ENCODE measurements at regions not wholly inside any gene's neighbourhood (a gene's known extent, or its start where the extent isn't known, plus 50 kb on each side); places are given as distances from the start of the nearest gene placed in this dataset.
"Not testable (repeated sequence)": the region's sequence is repeated elsewhere in the genome, so short reads cannot be mapped to it uniquely, and the experiment has no call there.

DNA sequence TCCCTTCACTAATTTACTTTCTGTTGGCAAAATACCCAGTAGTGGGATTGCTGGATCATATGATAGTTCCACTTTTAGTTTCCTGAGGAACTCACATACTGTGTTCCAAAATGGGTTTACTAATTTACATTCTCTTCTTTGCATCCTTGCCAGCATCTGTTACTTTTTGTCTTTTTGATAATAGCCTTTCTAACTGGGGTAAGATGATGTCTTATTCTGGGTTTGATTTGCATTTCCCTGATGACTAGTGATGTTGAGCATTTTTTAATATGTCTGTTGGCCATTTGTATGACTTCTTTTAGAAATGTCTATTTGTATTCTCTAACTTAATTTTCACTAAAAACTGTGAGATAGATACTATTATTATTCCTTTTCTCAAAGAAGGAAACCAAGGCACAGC is 411.7 kb downstream of the SOCS6 start:
- DNase-seq (ENCODE audit: low spot score) = no peak
- TF ChIP-seq, protein P1, sequence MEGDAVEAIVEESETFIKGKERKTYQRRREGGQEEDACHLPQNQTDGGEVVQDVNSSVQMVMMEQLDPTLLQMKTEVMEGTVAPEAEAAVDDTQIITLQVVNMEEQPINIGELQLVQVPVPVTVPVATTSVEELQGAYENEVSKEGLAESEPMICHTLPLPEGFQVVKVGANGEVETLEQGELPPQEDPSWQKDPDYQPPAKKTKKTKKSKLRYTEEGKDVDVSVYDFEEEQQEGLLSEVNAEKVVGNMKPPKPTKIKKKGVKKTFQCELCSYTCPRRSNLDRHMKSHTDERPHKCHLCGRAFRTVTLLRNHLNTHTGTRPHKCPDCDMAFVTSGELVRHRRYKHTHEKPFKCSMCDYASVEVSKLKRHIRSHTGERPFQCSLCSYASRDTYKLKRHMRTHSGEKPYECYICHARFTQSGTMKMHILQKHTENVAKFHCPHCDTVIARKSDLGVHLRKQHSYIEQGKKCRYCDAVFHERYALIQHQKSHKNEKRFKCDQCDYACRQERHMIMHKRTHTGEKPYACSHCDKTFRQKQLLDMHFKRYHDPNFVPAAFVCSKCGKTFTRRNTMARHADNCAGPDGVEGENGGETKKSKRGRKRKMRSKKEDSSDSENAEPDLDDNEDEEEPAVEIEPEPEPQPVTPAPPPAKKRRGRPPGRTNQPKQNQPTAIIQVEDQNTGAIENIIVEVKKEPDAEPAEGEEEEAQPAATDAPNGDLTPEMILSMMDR (conservative IDR thresholded peaks at IDR 0.05; ENCODE audit: low read depth) = no peak
- CTCF ChIA-PET = no interaction called here
- no peak overlapping the region for H3K27ac ChIP-seq
- POLR2A ChIA-PET (ENCODE audit: low non-redundant PET) = no interaction called here

DNA sequence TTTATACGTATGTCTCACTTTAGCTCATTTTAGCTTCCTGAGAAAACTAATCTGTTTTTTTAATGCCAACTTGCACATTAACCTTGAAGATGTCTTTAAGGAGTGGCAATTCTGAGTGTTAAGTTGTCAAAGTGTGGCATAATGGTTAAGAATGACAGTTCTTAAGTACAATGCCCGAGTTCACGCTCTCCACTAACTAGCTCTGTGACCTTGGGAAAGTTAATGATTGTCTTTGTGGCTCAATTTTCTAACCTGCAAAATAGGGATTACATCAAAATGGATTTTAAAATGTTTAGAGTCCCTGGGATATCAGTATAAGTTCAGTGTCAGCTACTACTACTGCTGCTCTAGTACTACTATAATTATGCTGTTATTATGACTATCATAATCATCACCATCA is 409.7 kb downstream of the SOCS6 start:
- ChIA-PET POLR2A (ENCODE audit: low non-redundant PET) (no interaction called here), CTCF (no interaction called here)
- TF ChIP-seq, protein P1 (conservative IDR thresholded peaks at IDR 0.05; ENCODE audit: low read depth) = no peak
- DNase-seq (ENCODE audit: low spot score) = no peak
- no peak overlapping the region for H3K27ac ChIP-seq

DNA sequence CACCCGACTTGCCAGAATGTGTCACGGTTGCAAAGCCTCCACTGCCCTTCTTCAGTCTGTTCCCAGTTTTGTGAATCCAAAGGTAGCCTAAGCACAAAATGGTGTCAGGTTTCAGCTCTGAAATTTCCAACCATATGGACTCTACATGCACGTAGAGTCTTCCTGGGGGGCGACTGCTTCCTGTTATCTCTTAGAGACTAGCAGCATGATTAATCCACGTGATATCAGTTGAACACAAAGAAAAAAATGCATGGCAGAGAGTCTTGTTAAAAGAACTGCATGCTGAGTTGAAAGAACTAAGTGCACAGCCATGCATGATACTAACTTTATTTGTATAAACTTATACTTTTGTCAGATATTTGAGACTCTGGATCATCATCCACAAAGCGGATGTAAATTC is 404.4 kb downstream of the SOCS6 start:
- CTCF ChIA-PET = no interaction called here
- POLR2A ChIA-PET (ENCODE audit: low non-redundant PET) = no interaction called here
- H3K27ac ChIP-seq = no peak overlapping the region
- TF ChIP-seq, protein P1 (conservative IDR thresholded peaks at IDR 0.05; ENCODE audit: low read depth) = no peak
- DNase-seq (ENCODE audit: low spot score) = no peak

DNA sequence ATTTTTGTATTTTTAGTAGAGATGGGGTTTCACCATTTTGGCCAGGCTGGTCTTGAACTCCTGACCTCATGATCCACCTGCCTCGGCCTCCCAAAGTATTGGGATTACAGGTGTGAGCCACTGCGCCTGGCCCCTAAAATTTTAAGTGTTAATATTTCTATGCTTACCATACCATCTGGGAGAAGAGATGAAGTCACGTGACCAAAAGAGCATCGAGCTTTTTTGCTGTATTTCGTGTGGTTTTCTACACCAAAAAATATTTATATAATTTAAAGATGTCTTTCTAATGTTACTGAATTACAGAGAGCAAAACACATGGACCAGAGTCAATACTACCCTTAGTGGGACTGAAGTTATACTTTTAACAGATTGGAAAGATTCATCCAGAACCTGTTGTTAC is 400.9 kb downstream of the SOCS6 start:
- DNase-seq (ENCODE audit: low spot score); CTCF ChIA-PET; POLR2A ChIA-PET (ENCODE audit: low non-redundant PET); H3K27ac ChIP-seq: not testable (repeated sequence)

DNA sequence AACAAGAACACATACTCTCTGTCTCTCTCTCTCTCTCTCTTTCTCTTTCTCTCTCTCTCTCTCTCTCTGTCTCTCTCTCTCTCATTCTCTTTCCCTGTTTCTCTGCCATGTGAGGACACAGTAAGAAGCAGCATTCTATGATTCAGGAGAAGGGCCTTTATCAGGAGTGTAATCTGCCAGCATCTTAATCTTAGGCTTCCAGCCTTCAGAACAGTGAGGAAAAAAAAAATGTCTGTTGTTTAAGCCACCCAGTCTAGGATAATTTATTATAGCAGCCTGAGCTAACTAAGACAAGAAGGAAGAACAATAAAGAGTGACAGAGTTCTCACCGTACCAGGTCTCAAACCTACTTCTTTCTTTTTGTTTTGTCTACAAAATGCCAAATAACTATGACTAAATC is 399.4 kb downstream of the SOCS6 start:
- TF ChIP-seq, protein P1 (conservative IDR thresholded peaks at IDR 0.05; ENCODE audit: low read depth) = no peak
- CTCF ChIA-PET = no interaction called here
- H3K27ac ChIP-seq = no peak overlapping the region
- POLR2A ChIA-PET (ENCODE audit: low non-redundant PET) = no interaction called here
- no peak for DNase-seq (ENCODE audit: low spot score)

DNA sequence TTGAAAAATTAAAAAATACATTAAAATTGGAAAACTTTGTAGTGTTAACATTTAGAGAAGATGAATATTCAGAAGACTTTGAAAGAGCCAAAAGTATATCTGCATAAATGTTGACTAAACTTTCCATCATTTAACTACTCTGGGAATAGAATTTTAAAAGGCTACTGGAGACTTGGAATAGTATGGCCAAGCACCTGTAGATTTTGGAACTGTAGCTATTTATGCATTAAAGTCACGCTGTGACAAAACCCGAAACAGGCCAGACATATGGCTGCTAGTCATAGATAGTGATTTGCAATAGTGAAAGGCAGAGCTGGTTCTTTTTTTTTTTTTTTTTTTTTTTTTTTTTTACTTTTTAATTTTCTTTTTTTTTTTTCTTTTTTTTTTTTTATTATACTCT is 396.0 kb downstream of the SOCS6 start:
- CTCF ChIA-PET = no interaction called here
- H3K27ac ChIP-seq = no peak overlapping the region
- no peak for DNase-seq (ENCODE audit: low spot score)
- POLR2A ChIA-PET (ENCODE audit: low non-redundant PET) = no interaction called here
- TF ChIP-seq, protein P1 (conservative IDR thresholded peaks at IDR 0.05; ENCODE audit: low read depth) = no peak

DNA sequence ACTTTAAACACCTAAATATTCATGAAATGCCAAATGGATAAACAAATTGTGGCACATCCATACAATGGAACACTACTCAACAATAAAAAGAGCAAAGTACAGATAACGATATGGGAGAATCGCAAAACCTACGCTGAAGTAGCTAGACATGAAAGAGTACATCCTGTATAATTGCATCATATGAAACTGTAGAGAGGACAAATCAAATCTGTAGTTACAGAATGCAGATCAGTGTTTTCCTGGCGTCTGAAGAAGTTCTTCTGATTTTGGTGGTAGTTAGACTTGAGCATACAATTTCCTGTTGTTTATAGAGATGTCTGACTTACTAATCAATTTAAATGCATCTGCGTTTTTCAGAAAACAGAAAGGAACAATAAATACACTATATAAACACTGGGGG is 394.4 kb downstream of the SOCS6 start:
- TF ChIP-seq, protein P1 (conservative IDR thresholded peaks at IDR 0.05; ENCODE audit: low read depth) = no peak
- H3K27ac ChIP-seq = no peak overlapping the region
- CTCF ChIA-PET = no interaction called here
- DNase-seq (ENCODE audit: low spot score) = no peak
- POLR2A ChIA-PET (ENCODE audit: low non-redundant PET) = no interaction called here
